ENCODE measurements at regions not wholly inside any gene's neighbourhood (a gene's known extent, or its start where the extent isn't known, plus 50 kb on each side); places are given as distances from the start of the nearest gene placed in this dataset.
"Not testable (repeated sequence)": the region's sequence is repeated elsewhere in the genome, so short reads cannot be mapped to it uniquely, and the experiment has no call there.

GRCh38 chr1:111063595-111063994 lies 76.3 kb downstream of the DRAM2 start:
- no peak overlapping the region for H3K4me3 ChIP-seq (ENCODE audit: low read depth, low read length)
- DNase-seq (ENCODE audit: low read depth): no peak
- TF ChIP-seq CTCF (IDR thresholded peaks at IDR 0.05; ENCODE audit: low read depth, low read length, missing control alignments): no peak

- no peak overlapping the region for H3K4me3 ChIP-seq (ENCODE audit: low read depth, low read length)
- DNase-seq (ENCODE audit: low read depth): no peak
- no peak for TF ChIP-seq CTCF (IDR thresholded peaks at IDR 0.05; ENCODE audit: low read depth, low read length, missing control alignments)
Measured at GRCh38 chr1:111062624-111063023, 77.3 kb downstream of the DRAM2 start.

DNA sequence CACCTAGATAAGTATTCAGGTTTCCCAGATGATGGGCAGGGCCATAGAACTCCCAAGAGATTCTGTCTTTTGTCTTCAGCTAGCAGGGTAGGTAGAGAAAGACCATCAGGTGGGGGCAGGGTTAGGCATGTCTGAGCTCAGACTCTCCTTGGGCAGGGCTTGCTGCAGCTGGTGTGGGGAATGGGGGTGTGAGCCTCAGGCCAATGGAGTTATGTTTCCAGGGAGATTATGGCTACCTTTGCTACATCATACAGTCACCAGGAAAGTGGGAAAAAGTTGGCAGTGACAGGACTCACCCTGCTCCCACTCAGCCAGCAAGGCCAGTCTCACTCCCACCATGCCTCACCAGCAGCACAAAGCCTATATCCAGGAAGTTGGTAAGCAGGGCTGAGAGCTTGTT lies 77.8 kb downstream of the DRAM2 start:
- no peak for DNase-seq (ENCODE audit: low read depth)
- no peak overlapping the region for H3K4me3 ChIP-seq (ENCODE audit: low read depth, low read length)
- no peak for TF ChIP-seq CTCF (IDR thresholded peaks at IDR 0.05; ENCODE audit: low read depth, low read length, missing control alignments)

DNA sequence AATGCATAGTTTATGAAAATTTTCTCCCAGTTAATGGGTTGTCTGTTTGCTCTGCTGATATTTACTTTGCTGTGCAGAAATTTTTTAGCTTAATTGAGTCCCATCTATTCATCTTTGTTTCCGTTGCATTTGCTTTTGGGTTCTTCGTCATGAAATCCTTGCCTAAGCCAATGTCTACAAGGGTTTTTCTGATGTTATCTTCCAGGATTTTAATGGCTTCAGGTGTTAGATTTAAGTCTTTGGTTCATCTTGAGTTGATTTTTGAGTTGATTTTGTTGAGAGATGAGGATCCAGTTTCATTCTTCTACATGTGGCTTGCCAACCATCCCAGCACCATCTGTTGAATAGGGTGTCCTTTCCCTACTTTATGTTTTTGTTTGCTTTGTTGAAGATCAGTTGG lies 85.2 kb downstream of the DRAM2 start:
- no peak for TF ChIP-seq CTCF (IDR thresholded peaks at IDR 0.05; ENCODE audit: low read depth, low read length, missing control alignments)
- H3K4me3 ChIP-seq (ENCODE audit: low read depth, low read length): no peak overlapping the region
- no peak for DNase-seq (ENCODE audit: low read depth)

DNA sequence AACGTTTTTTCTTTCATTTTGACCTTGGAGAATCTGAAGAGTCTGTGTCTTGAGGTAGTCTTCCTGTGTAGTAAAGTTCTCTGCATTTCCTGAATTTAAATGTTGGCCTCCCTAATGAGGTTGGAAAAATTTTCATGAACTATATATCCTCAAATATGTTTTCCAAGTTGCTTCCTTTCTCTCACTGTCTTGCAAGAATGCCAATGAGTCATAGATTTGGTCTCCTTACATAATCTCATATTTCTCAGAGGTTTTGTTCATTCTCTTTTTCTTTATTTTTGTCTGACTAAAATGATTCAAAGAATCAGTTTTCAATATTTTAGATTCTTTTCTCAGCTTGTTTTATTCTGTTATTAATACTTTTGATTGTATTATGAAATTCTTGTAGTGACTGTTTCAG lies 87.6 kb downstream of the DRAM2 start:
- TF ChIP-seq CTCF (IDR thresholded peaks at IDR 0.05; ENCODE audit: low read depth, low read length, missing control alignments): no peak
- H3K4me3 ChIP-seq (ENCODE audit: low read depth, low read length): no peak overlapping the region
- no peak for DNase-seq (ENCODE audit: low read depth)

- not testable (repeated sequence) for H3K4me3 ChIP-seq (ENCODE audit: low read depth, low read length); DNase-seq (ENCODE audit: low read depth)
Measured at GRCh38 chr1:111048253-111048652, 84.5 kb upstream of the LRIF1 start.

DNA sequence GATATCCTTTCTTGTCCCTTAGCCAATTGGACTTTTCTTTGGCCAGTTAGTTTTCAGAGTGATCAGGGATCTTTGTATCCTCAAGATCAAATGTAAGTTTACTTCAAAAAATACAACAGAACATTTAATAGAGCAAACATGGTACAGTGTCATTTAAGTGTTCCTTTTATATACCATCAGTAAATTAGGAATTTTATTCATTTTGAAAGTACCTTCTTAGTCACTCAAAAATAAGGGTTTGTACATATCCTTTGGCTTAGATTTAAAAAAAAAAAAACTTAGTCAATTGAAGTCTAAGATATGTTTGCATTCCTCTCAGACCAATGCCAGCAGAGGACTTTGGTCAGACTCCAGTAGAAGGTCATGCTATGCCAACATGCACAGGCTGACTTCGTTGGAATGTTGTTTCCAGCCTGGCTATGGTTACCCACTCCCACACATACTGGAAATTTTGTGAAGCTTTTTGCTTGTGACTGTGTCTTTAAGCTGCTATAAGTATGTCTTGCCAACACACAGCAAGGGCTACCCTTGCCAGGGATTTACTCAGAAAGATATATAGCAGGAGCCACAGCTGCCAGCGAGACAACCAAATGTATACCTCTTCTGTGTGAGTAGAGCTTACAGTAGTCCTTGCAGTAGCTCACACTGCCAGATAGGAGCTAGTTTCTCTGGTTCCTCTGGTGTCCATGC lies 81.5 kb upstream of the LRIF1 start:
- DNase-seq (ENCODE audit: low read depth): no peak
- H3K4me3 ChIP-seq (ENCODE audit: low read depth, low read length): no peak overlapping the region
- no peak for TF ChIP-seq CTCF (IDR thresholded peaks at IDR 0.05; ENCODE audit: low read depth, low read length, missing control alignments)

Data from GM12864 (cell line).